ENCODE measurements at regions not wholly inside any gene's neighbourhood (a gene's known extent, or its start where the extent isn't known, plus 50 kb on each side); places are given as distances from the start of the nearest gene placed in this dataset.

DNA sequence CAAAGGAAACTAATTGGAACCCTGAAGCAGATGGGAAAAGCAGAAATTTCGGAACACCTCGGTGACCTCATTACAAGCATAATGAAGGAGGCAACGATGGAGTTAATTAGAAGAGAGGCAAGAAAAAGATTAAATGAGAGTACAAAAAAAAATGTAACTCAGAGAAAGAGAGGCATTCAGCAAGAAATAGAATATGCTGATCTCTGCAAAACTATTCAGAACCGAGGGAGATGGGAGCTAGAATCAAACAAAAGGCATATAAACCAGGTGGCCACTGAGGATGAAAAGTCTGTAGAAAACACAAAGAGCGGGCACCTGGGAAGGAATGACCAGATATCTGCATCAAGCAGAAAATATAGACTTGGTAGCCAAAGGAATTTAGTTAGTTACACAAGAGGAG lies 118.9 kb downstream of the CETN3 start:
- TF ChIP-seq, protein P1, sequence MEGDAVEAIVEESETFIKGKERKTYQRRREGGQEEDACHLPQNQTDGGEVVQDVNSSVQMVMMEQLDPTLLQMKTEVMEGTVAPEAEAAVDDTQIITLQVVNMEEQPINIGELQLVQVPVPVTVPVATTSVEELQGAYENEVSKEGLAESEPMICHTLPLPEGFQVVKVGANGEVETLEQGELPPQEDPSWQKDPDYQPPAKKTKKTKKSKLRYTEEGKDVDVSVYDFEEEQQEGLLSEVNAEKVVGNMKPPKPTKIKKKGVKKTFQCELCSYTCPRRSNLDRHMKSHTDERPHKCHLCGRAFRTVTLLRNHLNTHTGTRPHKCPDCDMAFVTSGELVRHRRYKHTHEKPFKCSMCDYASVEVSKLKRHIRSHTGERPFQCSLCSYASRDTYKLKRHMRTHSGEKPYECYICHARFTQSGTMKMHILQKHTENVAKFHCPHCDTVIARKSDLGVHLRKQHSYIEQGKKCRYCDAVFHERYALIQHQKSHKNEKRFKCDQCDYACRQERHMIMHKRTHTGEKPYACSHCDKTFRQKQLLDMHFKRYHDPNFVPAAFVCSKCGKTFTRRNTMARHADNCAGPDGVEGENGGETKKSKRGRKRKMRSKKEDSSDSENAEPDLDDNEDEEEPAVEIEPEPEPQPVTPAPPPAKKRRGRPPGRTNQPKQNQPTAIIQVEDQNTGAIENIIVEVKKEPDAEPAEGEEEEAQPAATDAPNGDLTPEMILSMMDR (IDR thresholded peaks at IDR 0.05) = no peak
- TF ChIP-seq POLR2A (IDR thresholded peaks at IDR 0.05) = no peak
